Tibial artery (tissue), 4 donors: ENCODE measurements at regions not wholly inside any gene's neighbourhood (a gene's known extent, or its start where the extent isn't known, plus 50 kb on each side); places are given as distances from the start of the nearest gene placed in this dataset.
"Not testable (repeated sequence)": the region's sequence is repeated elsewhere in the genome, so short reads cannot be mapped to it uniquely, and the experiment has no call there.

Source experiments
- DNase-seq, 2 donors: peaks; one replicate each; pipeline ENCODE4 v3.0.0-alpha.2; 2019
- H3K27ac ChIP-seq, 2 donors: fragments of 200-600 bp; sonication (generic) in 1 of 2; 1 replicate in 1 of 2; 2 replicates in 1 of 2; pipeline ENCODE4 v1.5.1; 2018 to 2019; ENCODE audit warnings: mild to moderate bottlenecking in 1 of 2
- H3K27me3 ChIP-seq, 2 donors: fragments of 200-600 bp; sonication (generic) in 1 of 2; one replicate each; pipeline versions ENCODE4 v1.5.1 to v1.6.0; 2016 to 2019
- H3K36me3 ChIP-seq, 3 donors: fragments of 200-600 bp; sonication (generic) in 2 of 3; one replicate each; pipeline ENCODE4 v1.5.1; 2016 to 2019; ENCODE audit warnings: mild to moderate bottlenecking in 2 of 3
- H3K4me1 ChIP-seq, 4 donors: fragments of 200-600 bp; sonication (generic) in 2 of 4; 1 replicate in 3 of 4; 2 replicates in 1 of 4; pipeline ENCODE4 v1.5.1; 2016 to 2019
- H3K4me3 ChIP-seq, 2 donors: fragments of 200-600 bp; sonication (generic) in 1 of 2; 1 replicate in 1 of 2; 2 replicates in 1 of 2; pipeline ENCODE4 v1.5.1; 2018 to 2019; ENCODE audit warnings: mild to moderate bottlenecking in 2 of 2
- H3K9me3 ChIP-seq, 3 donors: fragments of 200-600 bp; sonication (generic) in 1 of 3; one replicate each; pipeline ENCODE4 v1.5.1; 2016 to 2019
- intact Hi-C: fragments of 100-400 bp; cut with DNase I; formaldehyde crosslinking; loops from one replicate; pipeline ENCODE4 v1.15.0; 2023; ENCODE audit warnings: low total_unique reads
- TF ChIP-seq, protein P1 (sequence below), 2 experiments: fragments of 200-600 bp in 1 of 2; fragments of 450-650 bp in 1 of 2; IDR thresholded peaks; one replicate each; pipeline ENCODE4 v1.5.1; 2017 to 2019; ENCODE audit warnings: antibody characterized with exemption in 2 of 2, mild to moderate bottlenecking in 1 of 2, moderate library complexity in 1 of 2

DNA sequence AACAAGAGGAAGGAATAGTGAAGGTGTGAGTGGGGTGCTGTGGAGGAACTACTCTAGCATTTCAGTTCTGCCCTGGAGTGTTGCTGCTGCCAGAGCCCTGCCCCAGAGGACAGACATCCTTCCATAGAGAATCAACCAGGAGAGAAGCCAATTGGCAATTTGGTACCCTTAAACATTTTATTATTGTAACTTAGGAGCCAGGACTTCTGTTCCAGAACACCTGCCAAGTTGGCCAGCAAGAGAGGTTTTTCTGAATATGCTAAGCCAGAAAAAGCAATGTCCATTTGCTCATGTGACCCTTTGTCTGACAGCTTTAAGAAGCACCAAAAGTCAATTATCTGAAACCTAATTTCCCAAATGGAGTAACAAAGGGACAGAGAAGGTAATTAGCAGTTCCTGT, 264.9 kb downstream of the MEX3B start:
- Histone ChIP-seq H3K36me3 (no peaks in the 10 kb centered on the region), H3K27ac (no peak overlapping the region), H3K27me3 (peaks cover 0 to 11% of the 10 kb centered on the region in 2 donors), H3K9me3 (no peaks in the 10 kb centered on the region), H3K4me3 (no peak overlapping the region), H3K4me1 (peaks cover 0 to 7% (median 0%) of the 10 kb centered on the region in 4 donors)
- intact Hi-C loops: no loop called here
- TF ChIP-seq, protein P1, sequence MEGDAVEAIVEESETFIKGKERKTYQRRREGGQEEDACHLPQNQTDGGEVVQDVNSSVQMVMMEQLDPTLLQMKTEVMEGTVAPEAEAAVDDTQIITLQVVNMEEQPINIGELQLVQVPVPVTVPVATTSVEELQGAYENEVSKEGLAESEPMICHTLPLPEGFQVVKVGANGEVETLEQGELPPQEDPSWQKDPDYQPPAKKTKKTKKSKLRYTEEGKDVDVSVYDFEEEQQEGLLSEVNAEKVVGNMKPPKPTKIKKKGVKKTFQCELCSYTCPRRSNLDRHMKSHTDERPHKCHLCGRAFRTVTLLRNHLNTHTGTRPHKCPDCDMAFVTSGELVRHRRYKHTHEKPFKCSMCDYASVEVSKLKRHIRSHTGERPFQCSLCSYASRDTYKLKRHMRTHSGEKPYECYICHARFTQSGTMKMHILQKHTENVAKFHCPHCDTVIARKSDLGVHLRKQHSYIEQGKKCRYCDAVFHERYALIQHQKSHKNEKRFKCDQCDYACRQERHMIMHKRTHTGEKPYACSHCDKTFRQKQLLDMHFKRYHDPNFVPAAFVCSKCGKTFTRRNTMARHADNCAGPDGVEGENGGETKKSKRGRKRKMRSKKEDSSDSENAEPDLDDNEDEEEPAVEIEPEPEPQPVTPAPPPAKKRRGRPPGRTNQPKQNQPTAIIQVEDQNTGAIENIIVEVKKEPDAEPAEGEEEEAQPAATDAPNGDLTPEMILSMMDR (IDR thresholded peaks at IDR 0.05): no peak
- DNase-seq: no peak

GRCh38 chr15:81779181-81779580, 266.6 kb downstream of the MEX3B start:
- H3K36me3 ChIP-seq: no peaks in the 10 kb centered on the region
- no peaks in the 10 kb centered on the region for H3K9me3 ChIP-seq
- peaks cover 0 to 7% (median 0%) of the 10 kb centered on the region in 4 donors for H3K4me1 ChIP-seq
- TF ChIP-seq, protein P1 (IDR thresholded peaks at IDR 0.05): no peak
- no peak overlapping the region for H3K4me3 ChIP-seq
- intact Hi-C loops: no loop called here
- no peak overlapping the region for H3K27ac ChIP-seq
- no peak for DNase-seq
- H3K27me3 ChIP-seq: peaks cover 0 to 8% of the 10 kb centered on the region in 2 donors

DNA sequence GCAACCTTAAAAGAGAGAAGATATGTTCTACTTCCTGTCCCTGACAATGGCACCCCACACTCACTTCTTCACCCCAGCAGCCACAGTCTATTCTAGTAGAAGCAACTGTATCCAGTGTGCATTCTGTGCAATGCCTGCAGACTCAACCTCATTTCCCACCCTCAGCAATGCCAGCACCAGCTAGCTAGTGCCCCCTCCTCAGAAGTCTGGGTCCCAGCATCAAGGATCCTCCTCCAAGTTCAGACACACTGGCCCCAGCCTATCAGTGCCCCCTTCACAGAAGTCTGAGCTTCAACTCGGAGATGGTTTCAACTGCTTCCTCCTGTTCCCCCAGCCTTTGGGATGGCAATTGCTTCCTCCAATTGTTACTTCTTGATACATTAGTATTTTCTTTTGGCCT, 268.3 kb downstream of the MEX3B start:
- intact Hi-C loops: no loop called here
- DNase-seq: no peak
- Histone ChIP-seq H3K4me3 (no peak overlapping the region), H3K4me1 (peaks cover 0 to 7% (median 0%) of the 10 kb centered on the region in 4 donors), H3K27me3 (peaks cover 0 to 6% of the 10 kb centered on the region in 2 donors), H3K9me3 (no peaks in the 10 kb centered on the region), H3K36me3 (no peaks in the 10 kb centered on the region), H3K27ac (no peak overlapping the region)
- TF ChIP-seq, protein P1 (IDR thresholded peaks at IDR 0.05): no peak

DNA sequence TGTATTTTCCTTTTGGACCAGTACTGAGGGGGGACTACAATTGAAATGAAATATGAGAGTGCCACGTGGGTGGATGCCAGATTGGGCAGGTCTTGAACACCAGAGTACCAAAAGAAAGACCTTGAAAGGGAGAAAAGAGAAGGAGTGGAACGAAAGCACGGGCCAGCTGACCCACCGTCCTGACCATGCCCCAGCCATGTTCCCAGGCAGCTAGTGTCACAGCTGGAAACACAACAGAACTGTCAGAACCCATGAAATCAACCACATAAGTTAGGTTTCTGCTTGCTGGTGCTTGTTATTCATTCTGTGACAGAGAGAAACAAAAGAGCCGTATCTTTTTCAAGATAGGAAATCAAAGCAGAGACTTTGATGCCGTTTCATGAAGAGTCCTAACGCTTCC, 268.8 kb downstream of the MEX3B start:
- no peak overlapping the region for H3K4me3 ChIP-seq
- intact Hi-C loops: no loop called here
- no peaks in the 10 kb centered on the region for H3K36me3 ChIP-seq
- no peaks in the 10 kb centered on the region for H3K9me3 ChIP-seq
- H3K27me3 ChIP-seq: peaks cover 0 to 6% of the 10 kb centered on the region in 2 donors
- peaks cover 0 to 7% (median 0%) of the 10 kb centered on the region in 4 donors for H3K4me1 ChIP-seq
- TF ChIP-seq, protein P1 (IDR thresholded peaks at IDR 0.05): no peak
- no peak overlapping the region for H3K27ac ChIP-seq
- no peak for DNase-seq

GRCh38 chr15:81775779-81776178, 270.0 kb downstream of the MEX3B start:
- intact Hi-C loops, H3K4me1 ChIP-seq, H3K9me3 ChIP-seq, DNase-seq, H3K27ac ChIP-seq, H3K4me3 ChIP-seq, H3K27me3 ChIP-seq, H3K36me3 ChIP-seq: not testable (repeated sequence)

GRCh38 chr15:81774309-81774708, 271.5 kb downstream of the MEX3B start:
- intact Hi-C loops: no loop called here

More at GRCh38 chr15:81774309-81774708, 271.5 kb downstream of the MEX3B start:
- no peak for DNase-seq
- TF ChIP-seq, protein P1 (IDR thresholded peaks at IDR 0.05): no peak
- H3K9me3 ChIP-seq: no peaks in the 10 kb centered on the region
- no peak overlapping the region for H3K4me3 ChIP-seq
- H3K27ac ChIP-seq: no peak overlapping the region
- peaks cover 0 to 6% of the 10 kb centered on the region in 2 donors for H3K27me3 ChIP-seq
- no peaks in the 10 kb centered on the region for H3K36me3 ChIP-seq
- H3K4me1 ChIP-seq: no peaks in the 10 kb centered on the region
